ENCODE measurements at regions not wholly inside any gene's neighbourhood (a gene's known extent, or its start where the extent isn't known, plus 50 kb on each side); places are given as distances from the start of the nearest gene placed in this dataset.
A peak's percentile ranks its signal among the peaks of the same experiment; 100 is the strongest.

DNA sequence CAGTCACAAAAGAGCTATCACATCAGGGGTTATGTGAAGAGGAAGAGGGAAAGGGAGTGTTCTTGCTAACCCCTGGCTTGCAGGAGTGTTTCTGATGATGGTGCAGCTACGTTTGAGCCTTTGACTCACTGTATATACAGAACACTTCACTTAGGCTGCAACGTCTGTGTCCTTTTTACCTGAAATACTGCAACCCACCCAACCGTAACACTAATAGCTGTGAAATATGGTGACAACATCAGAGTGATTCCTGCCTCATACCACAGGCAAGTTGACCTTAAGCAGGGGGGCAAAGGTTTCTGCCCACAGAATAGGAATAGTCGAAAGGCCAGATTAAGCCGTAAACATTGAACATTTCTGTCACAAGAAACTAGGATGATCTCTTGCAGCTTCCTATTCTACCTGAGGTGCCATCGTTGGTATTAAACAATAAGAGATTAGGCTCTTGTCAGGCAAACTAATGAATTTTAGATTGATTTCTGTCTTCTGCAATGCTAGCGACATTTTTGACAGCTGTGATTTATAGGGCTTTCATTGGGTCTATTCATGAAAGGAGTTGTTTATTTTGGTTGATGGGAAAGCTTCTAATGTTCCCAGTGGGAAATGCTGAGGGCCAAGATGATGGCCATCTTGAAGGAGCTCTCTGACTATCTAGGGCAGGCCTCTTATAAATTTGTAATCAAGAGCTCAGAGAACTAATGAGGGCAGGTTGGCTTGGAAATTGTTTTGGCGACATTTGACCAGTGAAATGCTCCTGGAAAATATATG lies 316.8 kb downstream of the PIK3C3 start:
- Histone ChIP-seq H3K9ac (ENCODE audit: low read depth, low read length) (no peak overlapping the region), H3K27ac (ENCODE audit: low read depth, low read length) (no peak overlapping the region)
- 92% methylated on average over 8 of the region's 8 CpGs for WGBS

GRCh38 chr18:42274488-42275137 lies 319.6 kb downstream of the PIK3C3 start:
- WGBS: 42% methylated on average over 1 of the region's 1 CpG

More for the DNA sequence above, 316.8 kb downstream of the PIK3C3 start:
- Histone ChIP-seq H3K4me1 (ENCODE audit: insufficient read depth, low read length) (peaks cover 10% of the 10 kb centered on the region), H3K36me3 (ENCODE audit: insufficient read depth, low read length) (no peaks in the 10 kb centered on the region), H3K4me3 (ENCODE audit: low read length) (no peak overlapping the region), H3K9me3 (ENCODE audit: insufficient read depth, low read depth, low read length) (no peaks in the 10 kb centered on the region), H3K27me3 (ENCODE audit: insufficient read depth, low read length) (no peaks in the 10 kb centered on the region)

DNA sequence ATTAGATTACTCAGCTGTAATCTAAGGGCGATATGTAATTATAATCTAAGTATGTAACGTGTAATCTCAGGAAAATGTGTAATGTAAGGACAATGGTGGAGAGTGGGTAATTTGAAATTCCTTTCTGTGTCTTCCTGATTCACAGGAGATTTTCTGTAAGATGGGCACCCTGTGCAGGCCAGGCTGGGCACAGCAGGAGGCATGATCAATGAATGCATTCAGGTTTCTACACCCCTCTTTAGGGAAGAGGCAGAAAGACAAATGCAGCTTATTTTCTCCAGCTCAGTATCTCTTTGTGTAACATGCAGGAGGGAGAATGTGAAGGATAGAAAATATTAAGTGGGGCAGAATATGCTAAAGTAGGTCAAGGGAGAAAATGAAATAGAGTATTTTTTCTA lies 320.1 kb downstream of the PIK3C3 start:
- H3K9me3 ChIP-seq (ENCODE audit: insufficient read depth, low read depth, low read length): no peaks in the 10 kb centered on the region
- no peak overlapping the region for H3K4me3 ChIP-seq (ENCODE audit: low read length)
- no peaks in the 10 kb centered on the region for H3K27me3 ChIP-seq (ENCODE audit: insufficient read depth, low read length)
- WGBS: 95% methylated on average over 2 of the region's 2 CpGs
- no peaks in the 10 kb centered on the region for H3K36me3 ChIP-seq (ENCODE audit: insufficient read depth, low read length)
- H3K27ac ChIP-seq (ENCODE audit: low read depth, low read length): peak overlapping the region; percentile 44; the same call in 1 of the 2 replicates
- peaks cover 14% of the 10 kb centered on the region for H3K4me1 ChIP-seq (ENCODE audit: insufficient read depth, low read length)
- H3K9ac ChIP-seq (ENCODE audit: low read depth, low read length): no peak overlapping the region

More at GRCh38 chr18:42274488-42275137, 319.6 kb downstream of the PIK3C3 start:
- no peak overlapping the region for H3K9ac ChIP-seq (ENCODE audit: low read depth, low read length)
- H3K27me3 ChIP-seq (ENCODE audit: insufficient read depth, low read length): no peaks in the 10 kb centered on the region
- peak overlapping the region; percentile 44 for H3K27ac ChIP-seq (ENCODE audit: low read depth, low read length)
- no peaks in the 10 kb centered on the region for H3K36me3 ChIP-seq (ENCODE audit: insufficient read depth, low read length)
- no peak overlapping the region for H3K4me3 ChIP-seq (ENCODE audit: low read length)
- H3K4me1 ChIP-seq (ENCODE audit: insufficient read depth, low read length): peaks cover 14% of the 10 kb centered on the region
- no peaks in the 10 kb centered on the region for H3K9me3 ChIP-seq (ENCODE audit: insufficient read depth, low read depth, low read length)

DNA sequence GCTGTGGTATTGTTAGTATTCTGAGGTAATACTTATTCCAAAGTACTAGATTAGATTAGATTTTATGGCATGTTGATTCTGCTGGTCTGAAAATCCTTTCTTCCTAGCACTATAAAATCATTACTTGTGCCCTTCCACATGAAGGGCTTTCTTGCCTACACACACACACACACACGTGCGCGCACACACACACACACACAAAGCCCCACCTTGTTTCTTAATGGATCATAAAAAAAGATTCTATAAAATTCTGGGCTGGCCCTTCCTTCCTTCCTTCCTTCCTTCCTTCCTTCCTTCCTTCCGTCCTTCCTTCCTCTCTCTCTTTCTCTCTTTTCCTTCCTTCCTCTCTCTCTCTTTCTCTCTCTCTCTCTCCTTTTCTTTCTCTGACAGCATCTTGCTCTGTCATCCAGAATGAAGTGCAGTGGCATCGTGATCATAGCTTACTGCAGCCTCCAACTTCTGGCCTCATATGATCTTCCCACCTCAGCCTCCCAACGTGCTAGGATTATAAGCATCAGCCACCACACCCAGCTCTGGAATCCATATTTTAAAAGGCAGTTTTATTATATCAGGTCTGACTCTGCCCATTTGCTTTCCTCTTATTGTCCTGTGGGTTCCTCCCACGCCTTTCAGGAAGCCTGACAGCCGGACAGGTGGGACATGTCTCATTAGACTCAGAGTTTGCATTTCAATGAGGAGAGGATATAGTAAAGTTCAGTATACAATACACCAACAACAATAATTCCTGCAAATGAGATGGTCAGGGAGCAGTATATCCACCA lies 321.1 kb downstream of the PIK3C3 start:
- Histone ChIP-seq H3K4me3 (ENCODE audit: low read length) (no peak overlapping the region), H3K9me3 (ENCODE audit: insufficient read depth, low read depth, low read length) (no peaks in the 10 kb centered on the region), H3K9ac (ENCODE audit: low read depth, low read length) (no peak overlapping the region), H3K4me1 (ENCODE audit: insufficient read depth, low read length) (peaks cover 14% of the 10 kb centered on the region), H3K27me3 (ENCODE audit: insufficient read depth, low read length) (no peaks in the 10 kb centered on the region), H3K27ac (ENCODE audit: low read depth, low read length) (no peak overlapping the region), H3K36me3 (ENCODE audit: insufficient read depth, low read length) (no peaks in the 10 kb centered on the region)
- WGBS: 84% methylated on average over 8 of the region's 8 CpGs

DNA sequence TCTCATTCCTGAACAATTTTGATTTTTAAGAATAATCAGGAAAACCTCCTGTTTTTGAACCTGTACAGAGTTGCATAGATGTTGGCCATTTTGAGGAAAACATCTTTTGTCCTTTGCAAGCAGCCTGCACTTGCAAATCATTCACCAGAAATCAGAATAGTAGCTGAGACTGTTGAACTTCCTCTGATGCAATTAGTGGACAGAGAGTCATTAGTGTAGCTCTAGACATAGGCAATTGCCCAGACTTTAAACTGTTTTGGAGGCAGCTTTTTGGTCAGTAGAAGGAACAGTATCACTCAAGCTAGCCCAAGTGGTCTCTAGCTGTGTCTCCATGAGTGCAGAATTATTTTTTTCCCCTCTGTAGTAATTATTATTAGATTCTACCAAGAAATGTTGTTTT lies 326.1 kb downstream of the PIK3C3 start:
- Histone ChIP-seq H3K4me3 (ENCODE audit: low read length) (no peak overlapping the region), H3K27ac (ENCODE audit: low read depth, low read length) (no peak overlapping the region), H3K27me3 (ENCODE audit: insufficient read depth, low read length) (no peaks in the 10 kb centered on the region), H3K36me3 (ENCODE audit: insufficient read depth, low read length) (no peaks in the 10 kb centered on the region), H3K4me1 (ENCODE audit: insufficient read depth, low read length) (peaks cover 4% of the 10 kb centered on the region; the same call in 1 of the 2 replicates), H3K9me3 (ENCODE audit: insufficient read depth, low read depth, low read length) (no peaks in the 10 kb centered on the region), H3K9ac (ENCODE audit: low read depth, low read length) (no peak overlapping the region)

- Histone ChIP-seq H3K27me3 (ENCODE audit: insufficient read depth, low read length) (no peaks in the 10 kb centered on the region), H3K9me3 (ENCODE audit: insufficient read depth, low read depth, low read length) (no peaks in the 10 kb centered on the region), H3K27ac (ENCODE audit: low read depth, low read length) (no peak overlapping the region), H3K36me3 (ENCODE audit: insufficient read depth, low read length) (no peaks in the 10 kb centered on the region), H3K4me3 (ENCODE audit: low read length) (no peak overlapping the region), H3K4me1 (ENCODE audit: insufficient read depth, low read length) (peaks cover 4% of the 10 kb centered on the region; the same call in 1 of the 2 replicates), H3K9ac (ENCODE audit: low read depth, low read length) (no peak overlapping the region)
Observed at GRCh38 chr18:42281851-42282250, 326.8 kb downstream of the PIK3C3 start.

GRCh38 chr18:42287047-42287446 lies 332.0 kb downstream of the PIK3C3 start:
- Histone ChIP-seq H3K4me1 (ENCODE audit: insufficient read depth, low read length) (no peaks in the 10 kb centered on the region), H3K4me3 (ENCODE audit: low read length) (no peak overlapping the region), H3K9ac (ENCODE audit: low read depth, low read length) (no peak overlapping the region), H3K27ac (ENCODE audit: low read depth, low read length) (no peak overlapping the region), H3K36me3 (ENCODE audit: insufficient read depth, low read length) (no peaks in the 10 kb centered on the region), H3K27me3 (ENCODE audit: insufficient read depth, low read length) (no peaks in the 10 kb centered on the region), H3K9me3 (ENCODE audit: insufficient read depth, low read depth, low read length) (no peaks in the 10 kb centered on the region)
- WGBS: 95% methylated on average over 1 of the region's 1 CpG

DNA sequence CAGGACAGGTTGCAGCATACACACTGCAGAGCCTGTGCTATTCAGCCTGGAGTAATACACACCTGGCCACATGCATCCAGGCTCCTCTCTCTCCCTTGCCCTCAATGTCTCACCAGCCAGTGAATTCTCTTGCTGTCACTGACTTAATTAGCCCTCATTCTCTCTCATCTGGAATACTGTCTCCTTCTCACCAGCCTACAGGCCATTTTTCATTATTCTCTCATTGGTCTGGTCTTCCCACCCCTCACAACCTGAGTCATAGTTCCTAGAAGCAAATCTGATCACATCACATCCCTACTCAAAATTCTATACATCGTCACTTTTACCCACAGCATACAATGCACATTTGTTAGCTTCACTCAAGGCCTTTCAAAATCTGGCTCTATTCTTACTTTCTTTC lies 333.1 kb downstream of the PIK3C3 start:
- WGBS: 96% methylated on average over 1 of the region's 1 CpG

DNA sequence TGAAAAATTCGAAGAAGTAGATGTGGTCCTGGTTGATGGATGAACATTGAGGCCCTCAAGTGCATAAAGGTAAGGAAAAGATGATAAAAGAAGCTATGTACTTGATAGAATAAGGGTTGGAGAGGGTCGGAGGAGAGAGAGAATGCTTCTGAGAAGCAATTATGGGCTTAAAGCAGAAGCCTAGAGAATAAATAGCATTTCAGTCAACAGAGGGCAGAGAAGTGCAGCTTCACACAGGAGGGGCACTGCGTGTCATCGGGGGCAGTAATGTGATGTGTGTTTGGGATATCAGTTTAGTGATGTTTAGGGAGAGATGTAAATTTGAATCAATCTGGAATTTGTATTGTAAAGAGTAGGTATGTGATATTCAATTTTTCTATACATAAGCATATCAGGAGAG lies 334.5 kb downstream of the PIK3C3 start:
- H3K9ac ChIP-seq (ENCODE audit: low read depth, low read length): no peak overlapping the region
- H3K4me3 ChIP-seq (ENCODE audit: low read length): no peak overlapping the region
- no peak overlapping the region for H3K27ac ChIP-seq (ENCODE audit: low read depth, low read length)
- no peaks in the 10 kb centered on the region for H3K4me1 ChIP-seq (ENCODE audit: insufficient read depth, low read length)
- 81% methylated on average over 4 of the region's 4 CpGs for WGBS
- no peaks in the 10 kb centered on the region for H3K27me3 ChIP-seq (ENCODE audit: insufficient read depth, low read length)
- no peaks in the 10 kb centered on the region for H3K9me3 ChIP-seq (ENCODE audit: insufficient read depth, low read depth, low read length)
- no peaks in the 10 kb centered on the region for H3K36me3 ChIP-seq (ENCODE audit: insufficient read depth, low read length)

More for the DNA sequence above, 333.1 kb downstream of the PIK3C3 start:
- no peaks in the 10 kb centered on the region for H3K4me1 ChIP-seq (ENCODE audit: insufficient read depth, low read length)
- no peak overlapping the region for H3K9ac ChIP-seq (ENCODE audit: low read depth, low read length)
- H3K9me3 ChIP-seq (ENCODE audit: insufficient read depth, low read depth, low read length): no peaks in the 10 kb centered on the region
- no peak overlapping the region for H3K4me3 ChIP-seq (ENCODE audit: low read length)
- no peak overlapping the region for H3K27ac ChIP-seq (ENCODE audit: low read depth, low read length)
- H3K27me3 ChIP-seq (ENCODE audit: insufficient read depth, low read length): no peaks in the 10 kb centered on the region
- no peaks in the 10 kb centered on the region for H3K36me3 ChIP-seq (ENCODE audit: insufficient read depth, low read length)

GRCh38 chr18:42290318-42291307 lies 335.6 kb downstream of the PIK3C3 start:
- WGBS: 89% methylated on average over 6 of the region's 7 CpGs
- Histone ChIP-seq H3K36me3 (ENCODE audit: insufficient read depth, low read length) (no peaks in the 10 kb centered on the region), H3K9ac (ENCODE audit: low read depth, low read length) (no peak overlapping the region), H3K4me3 (ENCODE audit: low read length) (no peak overlapping the region), H3K9me3 (ENCODE audit: insufficient read depth, low read depth, low read length) (no peaks in the 10 kb centered on the region), H3K27ac (ENCODE audit: low read depth, low read length) (no peak overlapping the region), H3K27me3 (ENCODE audit: insufficient read depth, low read length) (no peaks in the 10 kb centered on the region), H3K4me1 (ENCODE audit: insufficient read depth, low read length) (no peaks in the 10 kb centered on the region)

Measured in HUES64 (cell line).